Suprapubic skin (tissue), 3 donors: ENCODE measurements at regions not wholly inside any gene's neighbourhood (a gene's known extent, or its start where the extent isn't known, plus 50 kb on each side); places are given as distances from the start of the nearest gene placed in this dataset.

ENCODE experiments used
- CTCF ChIP-seq, 2 donors: fragments of 200-600 bp in 1 of 2; fragments of 450-650 bp in 1 of 2; sonication (generic) in 1 of 2; IDR thresholded peaks; one replicate each; pipeline ENCODE4 v1.5.1; 2016 to 2019; ENCODE audit warnings: antibody characterized with exemption in 2 of 2, mild to moderate bottlenecking in 1 of 2, moderate library complexity in 1 of 2
- POLR2A ChIP-seq, 2 donors: fragments of 450-650 bp; IDR thresholded peaks; one replicate each; pipeline ENCODE4 v1.6.1; 2017; ENCODE audit warnings: antibody characterized with exemption in 2 of 2, mild to moderate bottlenecking in 2 of 2, moderate library complexity in 2 of 2

GRCh38 chr2:223501641-223502040 lies 100.5 kb downstream of the SCG2 start:
- TF ChIP-seq POLR2A (IDR thresholded peaks at IDR 0.05) (no peak), CTCF (IDR thresholded peaks at IDR 0.05) (no peak)
